Uterus (tissue), 3 donors: ENCODE measurements at regions not wholly inside any gene's neighbourhood (a gene's known extent, or its start where the extent isn't known, plus 50 kb on each side); places are given as distances from the start of the nearest gene placed in this dataset.

Experiments
- DNase-seq, 2 donors: peaks; one replicate each; pipeline ENCODE4 v3.0.0-alpha.2; 2019 to 2020
- H3K27ac ChIP-seq, 2 donors: fragments of 200-600 bp; sonication (generic); 1 replicate in 1 of 2; 2 replicates in 1 of 2; pipeline ENCODE4 v1.5.1; 2016 to 2018
- H3K27me3 ChIP-seq, 2 donors: fragments of 200-600 bp; sonication (generic); one replicate each; pipeline ENCODE4 v1.5.1; 2018 to 2019; ENCODE audit warnings: control low read depth in 1 of 2
- H3K36me3 ChIP-seq, 2 donors: fragments of 200-600 bp; sonication (generic); one replicate each; pipeline ENCODE4 v1.5.1; 2019; ENCODE audit warnings: control low read depth in 1 of 2
- H3K4me1 ChIP-seq, 2 donors: fragments of 200-600 bp; sonication (generic); one replicate each; pipeline ENCODE4 v1.5.1; 2018 to 2019; ENCODE audit warnings: control low read depth in 1 of 2
- H3K4me3 ChIP-seq, 2 donors: fragments of 200-600 bp; sonication (generic); 1 replicate in 1 of 2; 2 replicates in 1 of 2; pipeline ENCODE4 v1.5.1; 2018 to 2019; ENCODE audit warnings: mild to moderate bottlenecking in 1 of 2
- H3K9me3 ChIP-seq, 2 donors: fragments of 200-600 bp; sonication (generic); one replicate each; pipeline ENCODE4 v1.5.1; 2019; ENCODE audit warnings: control low read depth in 1 of 2
- CTCF ChIP-seq, 4 experiments: fragments of 200-600 bp in 2 of 4; fragments of 450-650 bp in 2 of 4; sonication (generic) in 2 of 4; IDR thresholded peaks; one replicate each; pipeline ENCODE4 v1.5.1; 2016 to 2019; ENCODE audit warnings: antibody characterized with exemption in 4 of 4, mild to moderate bottlenecking in 2 of 4, moderate library complexity in 1 of 4
- POLR2A ChIP-seq, 2 donors: fragments of 450-650 bp; IDR thresholded peaks; one replicate each; pipeline ENCODE4 v1.6.1; 2016; ENCODE audit warnings: antibody characterized with exemption in 2 of 2, mild to moderate bottlenecking in 1 of 2, moderate library complexity in 1 of 2
- intact Hi-C: fragments of 100-400 bp; cut with DNase I; formaldehyde crosslinking; loops from one replicate; pipeline ENCODE4 v1.15.1; 2023; ENCODE audit warnings: low total_unique reads
- donor health status: DM: yes; HTN: yes; CAD: no.

- no peak for TF ChIP-seq CTCF (IDR thresholded peaks at IDR 0.05)
- no peak for TF ChIP-seq POLR2A (IDR thresholded peaks at IDR 0.05)
- Histone ChIP-seq H3K9me3 (no peaks in the 10 kb centered on the region), H3K27me3 (no peaks in the 10 kb centered on the region), H3K27ac (no peak overlapping the region), H3K4me3 (no peak overlapping the region), H3K4me1 (no peaks in the 10 kb centered on the region), H3K36me3 (no peaks in the 10 kb centered on the region)
- intact Hi-C loops: no loop called here
- no peak for DNase-seq
Measured at GRCh38 chr1:213389061-213389581, 338.1 kb downstream of the RPS6KC1 start.

- intact Hi-C loops: no loop called here
- Histone ChIP-seq H3K4me1 (no peaks in the 10 kb centered on the region), H3K27ac (no peak overlapping the region), H3K36me3 (no peaks in the 10 kb centered on the region), H3K4me3 (no peak overlapping the region), H3K27me3 (no peaks in the 10 kb centered on the region), H3K9me3 (no peaks in the 10 kb centered on the region)
- TF ChIP-seq POLR2A (IDR thresholded peaks at IDR 0.05) (no peak), CTCF (IDR thresholded peaks at IDR 0.05) (no peak)
- DNase-seq: no peak
Measured at GRCh38 chr1:213391445-213391844, 340.4 kb downstream of the RPS6KC1 start.

GRCh38 chr1:213393860-213394259 is 342.8 kb downstream of the RPS6KC1 start:
- no peaks in the 10 kb centered on the region for H3K27me3 ChIP-seq
- H3K9me3 ChIP-seq: no peaks in the 10 kb centered on the region
- no peak overlapping the region for H3K27ac ChIP-seq
- DNase-seq: no peak
- intact Hi-C loops: no loop called here
- H3K4me1 ChIP-seq: no peaks in the 10 kb centered on the region
- H3K4me3 ChIP-seq: no peak overlapping the region
- no peak for TF ChIP-seq POLR2A (IDR thresholded peaks at IDR 0.05)
- no peak for TF ChIP-seq CTCF (IDR thresholded peaks at IDR 0.05)
- H3K36me3 ChIP-seq: no peaks in the 10 kb centered on the region

- TF ChIP-seq CTCF (IDR thresholded peaks at IDR 0.05): no peak
- TF ChIP-seq POLR2A (IDR thresholded peaks at IDR 0.05): no peak
- Histone ChIP-seq H3K4me1 (no peaks in the 10 kb centered on the region), H3K27ac (no peak overlapping the region), H3K36me3 (no peaks in the 10 kb centered on the region), H3K4me3 (no peak overlapping the region), H3K27me3 (no peaks in the 10 kb centered on the region), H3K9me3 (no peaks in the 10 kb centered on the region)
- DNase-seq: no peak
- intact Hi-C loops: no loop called here
Measured at GRCh38 chr1:213394837-213395236, 343.8 kb downstream of the RPS6KC1 start.

GRCh38 chr1:213397638-213398037 is 346.6 kb downstream of the RPS6KC1 start:
- H3K36me3 ChIP-seq: no peaks in the 10 kb centered on the region
- H3K4me3 ChIP-seq: no peak overlapping the region
- no peaks in the 10 kb centered on the region for H3K9me3 ChIP-seq
- H3K27ac ChIP-seq: no peak overlapping the region
- H3K27me3 ChIP-seq: no peaks in the 10 kb centered on the region
- H3K4me1 ChIP-seq: no peaks in the 10 kb centered on the region
- intact Hi-C loops: no loop called here
- DNase-seq: no peak
- TF ChIP-seq CTCF (IDR thresholded peaks at IDR 0.05): no peak
- TF ChIP-seq POLR2A (IDR thresholded peaks at IDR 0.05): no peak
